LNCAP (cell line): ENCODE measurements at regions not wholly inside any gene's neighbourhood (a gene's known extent, or its start where the extent isn't known, plus 50 kb on each side); places are given as distances from the start of the nearest gene placed in this dataset.

Experiments
- CTCF ChIP-seq: fragments of 450-650 bp; IDR thresholded peaks from 2 replicates; pipeline ENCODE4 v1.5.1; 2017; ENCODE audit warnings: mild to moderate bottlenecking

GRCh38 chr1:95467036-95467435 lies 233.0 kb downstream of the RWDD3 start:
- TF ChIP-seq CTCF: peak; percentile 41

- no peak for TF ChIP-seq CTCF
Measured at GRCh38 chr1:95475686-95476457, 241.9 kb downstream of the RWDD3 start.

DNA sequence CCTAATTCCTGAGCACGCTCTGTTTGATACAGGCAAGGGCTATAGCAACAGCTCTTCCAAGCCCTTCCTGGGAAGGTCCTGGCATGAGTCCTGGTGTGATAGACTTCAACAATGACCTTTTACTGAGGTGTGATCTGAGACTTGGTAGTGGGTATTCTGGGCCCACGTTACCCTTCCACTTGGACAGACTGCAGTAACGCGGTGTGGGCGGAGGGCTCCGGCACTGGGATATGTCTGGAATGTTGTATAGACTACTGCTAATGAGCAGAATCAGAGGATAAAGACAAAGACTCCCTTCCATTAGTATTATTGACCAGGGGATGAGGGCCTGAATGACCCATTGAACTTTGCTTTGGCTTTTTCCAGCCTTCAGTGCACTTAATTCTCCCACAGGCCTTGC lies 262.3 kb downstream of the RWDD3 start:
- TF ChIP-seq CTCF: no peak

DNA sequence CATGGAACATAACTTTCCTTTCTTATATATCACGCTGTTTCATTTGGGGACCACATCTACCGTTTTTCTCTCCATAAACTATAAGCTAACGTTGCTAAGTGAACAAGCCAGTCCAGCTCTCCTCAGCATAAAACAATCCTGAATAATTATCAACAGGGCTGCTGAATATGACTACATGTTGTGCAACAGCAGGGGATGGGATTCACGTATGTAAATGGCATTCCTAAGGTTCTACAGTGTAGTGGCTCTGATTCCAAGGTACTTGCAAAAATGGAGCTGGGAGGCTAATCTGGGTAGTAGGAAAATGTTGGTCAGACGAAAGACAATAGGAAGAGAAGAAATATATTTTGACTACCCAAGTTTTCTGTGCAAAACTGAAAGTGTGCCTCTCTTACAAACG lies 262.8 kb downstream of the RWDD3 start:
- no peak for TF ChIP-seq CTCF

DNA sequence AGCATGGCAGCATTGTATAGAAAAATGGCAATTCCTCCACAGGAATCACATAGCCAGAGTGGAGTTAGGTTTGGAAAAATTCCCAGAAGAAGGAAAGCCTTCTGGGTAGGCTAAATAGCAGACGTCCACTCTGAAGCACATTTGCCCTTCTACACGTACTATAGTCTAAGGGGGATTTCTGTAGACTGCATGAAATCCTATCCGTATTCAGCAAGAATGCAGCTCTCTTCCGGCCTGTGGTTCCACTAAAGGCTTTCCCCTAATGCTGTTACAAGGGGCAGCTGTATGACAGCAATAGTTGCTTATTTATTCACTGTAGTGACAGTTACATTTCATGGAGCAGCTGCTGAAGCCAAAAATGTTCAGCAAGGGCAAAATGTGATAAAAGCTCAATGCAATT lies 263.6 kb downstream of the RWDD3 start:
- no peak for TF ChIP-seq CTCF

- no peak for TF ChIP-seq CTCF
Measured at GRCh38 chr1:95503278-95504030, 269.4 kb downstream of the RWDD3 start.

DNA sequence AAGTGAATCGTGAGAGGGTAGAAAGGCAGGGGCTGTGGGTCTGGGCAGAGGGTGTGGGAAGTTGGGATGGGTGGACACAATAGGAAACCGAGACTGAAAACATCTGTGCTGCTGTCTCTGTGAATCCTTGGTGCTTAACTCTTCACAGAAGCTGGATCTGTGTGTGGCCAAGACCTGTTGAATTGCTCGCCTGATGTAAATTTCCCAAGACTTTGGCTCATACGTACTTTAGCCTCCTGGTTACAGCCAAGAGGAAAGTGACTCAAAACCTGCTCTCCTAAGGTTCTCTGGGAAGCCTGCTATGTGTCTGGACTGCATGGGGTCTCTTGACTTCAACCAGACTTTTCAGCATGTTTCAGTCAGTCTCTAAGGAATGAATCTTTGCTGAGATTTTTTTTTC lies 270.3 kb downstream of the RWDD3 start:
- no peak for TF ChIP-seq CTCF
